Rectal smooth muscle tissue (tissue), 1 donor: ENCODE measurements at regions not wholly inside any gene's neighbourhood (a gene's known extent, or its start where the extent isn't known, plus 50 kb on each side); places are given as distances from the start of the nearest gene placed in this dataset.

Experiments used
- H3K27ac ChIP-seq: one replicate; pipeline ENCODE4 v1.7.0; 2013; ENCODE audit warnings: low read depth, low read length, inconsistent platforms
- H3K27me3 ChIP-seq: one replicate; pipeline ENCODE4 v1.7.0; 2013; ENCODE audit warnings: low read length; ENCODE audit not compliant: control insufficient read depth, insufficient read depth
- H3K36me3 ChIP-seq: one replicate; pipeline ENCODE4 v1.7.0; 2013; ENCODE audit warnings: low read length; ENCODE audit not compliant: control insufficient read depth, insufficient read depth
- H3K4me1 ChIP-seq: one replicate; pipeline ENCODE4 v1.7.0; 2013; ENCODE audit warnings: low read length; ENCODE audit not compliant: control insufficient read depth, insufficient read depth
- H3K4me3 ChIP-seq: one replicate; pipeline ENCODE4 v1.7.0; 2013; ENCODE audit warnings: low read length
- H3K9ac ChIP-seq: one replicate; pipeline ENCODE4 v1.7.0; 2013; ENCODE audit warnings: low read length

GRCh38 chr5:125785407-125785806 is 637.8 kb upstream of the GRAMD2B start:
- H3K4me1 ChIP-seq, result no peaks in the 10 kb centered on the region
- no peak overlapping the region for H3K9ac ChIP-seq
- no peak overlapping the region for H3K27ac ChIP-seq
- no peaks in the 10 kb centered on the region for H3K36me3 ChIP-seq
- no peaks in the 10 kb centered on the region for H3K27me3 ChIP-seq
- no peak overlapping the region for H3K4me3 ChIP-seq

- Histone ChIP-seq H3K27ac (no peak overlapping the region), H3K9ac (no peak overlapping the region), H3K4me3 (no peak overlapping the region), H3K4me1 (no peaks in the 10 kb centered on the region), H3K27me3 (no peaks in the 10 kb centered on the region), H3K36me3 (no peaks in the 10 kb centered on the region)
These were observed 637.2 kb upstream of the GRAMD2B start for GRCh38 chr5:125786021-125786420.

GRCh38 chr5:125793470-125793869 is 629.7 kb upstream of the GRAMD2B start:
- no peaks in the 10 kb centered on the region for H3K4me1 ChIP-seq
- no peak overlapping the region for H3K9ac ChIP-seq
- no peak overlapping the region for H3K4me3 ChIP-seq
- H3K27ac ChIP-seq, result no peak overlapping the region
- H3K36me3 ChIP-seq, result no peaks in the 10 kb centered on the region
- H3K27me3 ChIP-seq, result no peaks in the 10 kb centered on the region

GRCh38 chr5:125794922-125795321 is 628.3 kb upstream of the GRAMD2B start:
- Histone ChIP-seq H3K4me3 (no peak overlapping the region), H3K27ac (no peak overlapping the region), H3K4me1 (no peaks in the 10 kb centered on the region)

GRCh38 chr5:125798307-125798706 is 624.9 kb upstream of the GRAMD2B start:
- Histone ChIP-seq H3K4me3 (no peak overlapping the region), H3K36me3 (no peaks in the 10 kb centered on the region), H3K27me3 (no peaks in the 10 kb centered on the region), H3K27ac (no peak overlapping the region), H3K4me1 (no peaks in the 10 kb centered on the region), H3K9ac (no peak overlapping the region)

More at GRCh38 chr5:125794922-125795321, 628.3 kb upstream of the GRAMD2B start:
- Histone ChIP-seq H3K36me3 (no peaks in the 10 kb centered on the region), H3K27me3 (no peaks in the 10 kb centered on the region), H3K9ac (no peak overlapping the region)

GRCh38 chr5:125812651-125813050 is 610.6 kb upstream of the GRAMD2B start:
- H3K9ac ChIP-seq, result no peak overlapping the region
- H3K4me3 ChIP-seq, result no peak overlapping the region
- H3K36me3 ChIP-seq, result no peaks in the 10 kb centered on the region
- H3K27me3 ChIP-seq, result no peaks in the 10 kb centered on the region
- H3K4me1 ChIP-seq, result no peaks in the 10 kb centered on the region
- no peak overlapping the region for H3K27ac ChIP-seq

GRCh38 chr5:125813221-125813974 is 609.8 kb upstream of the GRAMD2B start:
- Histone ChIP-seq H3K36me3 (no peaks in the 10 kb centered on the region), H3K27ac (no peak overlapping the region), H3K9ac (no peak overlapping the region), H3K4me3 (no peak overlapping the region), H3K27me3 (no peaks in the 10 kb centered on the region), H3K4me1 (no peaks in the 10 kb centered on the region)

- no peaks in the 10 kb centered on the region for H3K27me3 ChIP-seq
- H3K9ac ChIP-seq, result no peak overlapping the region
These were observed 609.1 kb upstream of the GRAMD2B start for GRCh38 chr5:125814119-125814518.

GRCh38 chr5:125823572-125823971 is 599.6 kb upstream of the GRAMD2B start:
- H3K36me3 ChIP-seq, result no peaks in the 10 kb centered on the region
- H3K9ac ChIP-seq, result no peak overlapping the region
- no peak overlapping the region for H3K27ac ChIP-seq
- no peaks in the 10 kb centered on the region for H3K27me3 ChIP-seq
- no peak overlapping the region for H3K4me3 ChIP-seq
- no peaks in the 10 kb centered on the region for H3K4me1 ChIP-seq

More at GRCh38 chr5:125814119-125814518, 609.1 kb upstream of the GRAMD2B start:
- Histone ChIP-seq H3K4me1 (no peaks in the 10 kb centered on the region), H3K4me3 (no peak overlapping the region), H3K27ac (no peak overlapping the region), H3K36me3 (no peaks in the 10 kb centered on the region)

- Histone ChIP-seq H3K27ac (no peak overlapping the region), H3K4me1 (no peaks in the 10 kb centered on the region), H3K27me3 (no peaks in the 10 kb centered on the region), H3K4me3 (no peak overlapping the region), H3K36me3 (no peaks in the 10 kb centered on the region), H3K9ac (no peak overlapping the region)
These were observed 597.0 kb upstream of the GRAMD2B start for GRCh38 chr5:125826214-125826613.

GRCh38 chr5:125829349-125829748 is 593.9 kb upstream of the GRAMD2B start:
- Histone ChIP-seq H3K9ac (no peak overlapping the region), H3K27ac (no peak overlapping the region), H3K4me1 (no peaks in the 10 kb centered on the region), H3K4me3 (no peak overlapping the region), H3K27me3 (no peaks in the 10 kb centered on the region), H3K36me3 (no peaks in the 10 kb centered on the region)

GRCh38 chr5:125833398-125833797 is 589.8 kb upstream of the GRAMD2B start:
- no peaks in the 10 kb centered on the region for H3K4me1 ChIP-seq
- no peak overlapping the region for H3K4me3 ChIP-seq
- H3K36me3 ChIP-seq, result no peaks in the 10 kb centered on the region
- H3K27ac ChIP-seq, result no peak overlapping the region
- no peaks in the 10 kb centered on the region for H3K27me3 ChIP-seq
- H3K9ac ChIP-seq, result no peak overlapping the region

GRCh38 chr5:125834438-125835115 is 588.6 kb upstream of the GRAMD2B start:
- Histone ChIP-seq H3K36me3 (no peaks in the 10 kb centered on the region), H3K27ac (no peak overlapping the region), H3K4me1 (no peaks in the 10 kb centered on the region), H3K27me3 (no peaks in the 10 kb centered on the region), H3K9ac (no peak overlapping the region), H3K4me3 (no peak overlapping the region)
